GM23338 (cell line): ENCODE measurements at regions not wholly inside any gene's neighbourhood (a gene's known extent, or its start where the extent isn't known, plus 50 kb on each side); places are given as distances from the start of the nearest gene placed in this dataset.

Source experiments
- ATAC-seq: fragments of 200-7000 bp; cut with Tn5 transposase; 3 replicates; pipeline ENCODE4 v1.9.1; 2020
- DNase-seq: peaks from one replicate; pipeline ENCODE4 v3.0.0-alpha.2; 2015; ENCODE audit warnings: low spot score
- H2AFZ ChIP-seq: fragments of 200-600 bp; sonication (generic); 2 replicates; pipeline ENCODE4 v1.8.0; 2016; ENCODE audit warnings: antibody characterized with exemption, mild to moderate bottlenecking, moderate library complexity
- H3F3A ChIP-seq: fragments of 200-600 bp; sonication (generic); replicated peaks from 2 replicates; pipeline ENCODE4 v1.8.0; 2017; ENCODE audit warnings: antibody characterized with exemption, mixed run types, low read depth
- H3K27ac ChIP-seq: fragments of 200-600 bp; sonication (generic); 2 replicates; pipeline ENCODE4 v1.6.1; 2016; ENCODE audit warnings: low read depth
- H3K27me3 ChIP-seq: fragments of 200-600 bp; sonication (generic); 2 replicates; pipeline ENCODE4 v1.8.0; 2016; ENCODE audit warnings: mild to moderate bottlenecking, mixed run types, moderate library complexity; ENCODE audit not compliant: insufficient read depth
- H3K36me3 ChIP-seq: fragments of 200-600 bp; sonication (generic); 2 replicates; pipeline ENCODE4 v1.8.0; 2016; ENCODE audit warnings: mild to moderate bottlenecking; ENCODE audit not compliant: insufficient read depth
- H3K4me1 ChIP-seq: fragments of 200-600 bp; sonication (generic); 2 replicates; pipeline ENCODE4 v1.8.0; 2016; ENCODE audit warnings: mild to moderate bottlenecking, moderate library complexity; ENCODE audit not compliant: insufficient read depth
- H3K4me2 ChIP-seq: fragments of 200-600 bp; sonication (generic); 2 replicates; pipeline ENCODE4 v1.7.1; 2017; ENCODE audit warnings: mixed run types
- H3K4me3 ChIP-seq: fragments of 200-600 bp; sonication (generic); 2 replicates; pipeline ENCODE4 v1.6.1; 2016; ENCODE audit warnings: mixed run types
- H3K79me2 ChIP-seq: fragments of 200-600 bp; sonication (generic); replicated peaks from 2 replicates; pipeline ENCODE4 v1.8.0; 2017; ENCODE audit warnings: mild to moderate bottlenecking; ENCODE audit not compliant: insufficient read depth
- H3K9me2 ChIP-seq: fragments of 200-600 bp; sonication (generic); 2 replicates; pipeline ENCODE4 v1.8.0; 2017; ENCODE audit not compliant: insufficient read depth
- H4K20me1 ChIP-seq: fragments of 200-600 bp; sonication (generic); replicated peaks from 2 replicates; pipeline ENCODE4 v1.8.0; 2017; ENCODE audit warnings: mild to moderate bottlenecking; ENCODE audit not compliant: insufficient read depth
- H3K27ac Mint-ChIP-seq: 2 replicates; pipeline ENCODE4 v1.8.0; 2020; ENCODE audit warnings: inconsistent platforms, mild to moderate bottlenecking, moderate library complexity, mixed read lengths
- H3K27me3 Mint-ChIP-seq: 3 replicates; pipeline ENCODE4 v1.8.0; 2022; ENCODE audit warnings: low read depth, mild to moderate bottlenecking, moderate library complexity, mixed read lengths, inconsistent platforms; ENCODE audit not compliant: insufficient read depth, poor library complexity
- H3K36me3 Mint-ChIP-seq: 3 replicates; pipeline ENCODE4 v1.8.0; 2021; ENCODE audit warnings: low read depth, mild to moderate bottlenecking, inconsistent platforms, moderate library complexity, mixed read lengths
- H3K4me1 Mint-ChIP-seq: 3 replicates; pipeline ENCODE4 v1.8.0; 2020; ENCODE audit warnings: mild to moderate bottlenecking, inconsistent platforms, mixed read lengths
- H3K4me3 Mint-ChIP-seq: 3 replicates; pipeline ENCODE4 v1.8.0; 2021; ENCODE audit warnings: moderate library complexity, mild to moderate bottlenecking, inconsistent platforms, mixed read lengths
- H3K9me3 Mint-ChIP-seq: 3 replicates; pipeline ENCODE4 v1.8.0; 2020; ENCODE audit warnings: moderate library complexity, mild to moderate bottlenecking, inconsistent platforms, mixed read lengths
- EZH2 ChIP-seq: fragments of 200-600 bp; sonication (generic); IDR thresholded peaks from one replicate; pipeline ENCODE4 v1.8.0; 2017; ENCODE audit warnings: antibody characterized with exemption, mild to moderate bottlenecking, low read depth; ENCODE audit not compliant: unreplicated experiment
- NANOG ChIP-seq: IDR thresholded peaks from 2 replicates; pipeline ENCODE4 v1.6.1; 2016; ENCODE audit warnings: antibody characterized with exemption, borderline replicate concordance
- STAT1 ChIP-seq: IDR thresholded peaks from one replicate; pipeline ENCODE4 v1.6.1; 2016; ENCODE audit warnings: antibody characterized with exemption; ENCODE audit not compliant: unreplicated experiment
- ZNF114 ChIP-seq: fragments of 250-450 bp; sonication (Bioruptor Pico); IDR thresholded peaks from 2 replicates; pipeline ENCODE4 v1.5.0; 2020; ENCODE audit warnings: mild to moderate bottlenecking, moderate library complexity
- ZNF331 ChIP-seq: fragments of 250-450 bp; sonication (Bioruptor Pico); IDR thresholded peaks from 2 replicates; pipeline ENCODE4 v1.5.0; 2020; ENCODE audit warnings: low read depth, mild to moderate bottlenecking, moderate library complexity
- TF ChIP-seq, protein P1 (sequence below), 2 experiments: fragments of 200-600 bp in 1 of 2; sonication (generic) in 1 of 2; conservative IDR thresholded peaks; 2 replicates each; pipeline versions ENCODE4 v1.5.1 to v1.6.1; 2016 to 2017; ENCODE audit warnings: antibody characterized with exemption in 2 of 2, low read depth in 2 of 2, mild to moderate bottlenecking in 2 of 2, moderate library complexity in 1 of 2
- TF ChIP-seq, protein P2 (sequence below): IDR thresholded peaks from 2 replicates; pipeline ENCODE4 v1.6.1; 2016; ENCODE audit warnings: antibody characterized with exemption

DNA sequence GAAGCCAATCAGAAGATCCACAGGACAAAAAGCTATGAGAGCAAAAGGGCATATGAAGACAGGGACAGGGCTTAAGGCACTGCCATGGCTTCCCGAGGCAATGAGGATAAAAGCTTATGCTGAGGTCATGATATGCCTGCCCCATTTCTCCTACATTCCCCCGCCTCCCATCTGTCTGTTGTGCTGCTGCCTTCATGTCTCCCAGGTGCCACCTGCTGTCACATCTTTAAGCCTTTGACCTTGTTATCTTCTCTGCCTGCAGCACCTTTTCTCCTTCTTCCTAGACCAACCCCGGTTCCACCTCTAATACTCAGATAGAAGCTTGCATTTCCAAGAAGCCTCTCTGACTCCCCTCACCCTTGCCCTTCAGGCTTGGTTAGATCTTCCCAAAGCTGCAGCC is 213.8 kb downstream of the ARRDC4 start:
- Histone ChIP-seq H3K27me3 (no peaks in the 10 kb centered on the region), H3F3A (no peaks in the 10 kb centered on the region), H3K9me2 (peaks cover 3% of the 10 kb centered on the region; the same call in 1 of the 2 replicates), H2AFZ (0 out of 2 replicates have a peak overlapping the region, but pooled peaks have one; percentile 29), H3K27ac (no peak overlapping the region), H3K79me2 (no peaks in the 10 kb centered on the region), H3K4me1 (peaks cover 21% of the 10 kb centered on the region), H3K36me3 (no peaks in the 10 kb centered on the region), H3K4me2 (no peak overlapping the region), H4K20me1 (no peaks in the 10 kb centered on the region), H3K4me3 (no peak overlapping the region)
- no peak for TF ChIP-seq STAT1
- TF ChIP-seq, protein P1, sequence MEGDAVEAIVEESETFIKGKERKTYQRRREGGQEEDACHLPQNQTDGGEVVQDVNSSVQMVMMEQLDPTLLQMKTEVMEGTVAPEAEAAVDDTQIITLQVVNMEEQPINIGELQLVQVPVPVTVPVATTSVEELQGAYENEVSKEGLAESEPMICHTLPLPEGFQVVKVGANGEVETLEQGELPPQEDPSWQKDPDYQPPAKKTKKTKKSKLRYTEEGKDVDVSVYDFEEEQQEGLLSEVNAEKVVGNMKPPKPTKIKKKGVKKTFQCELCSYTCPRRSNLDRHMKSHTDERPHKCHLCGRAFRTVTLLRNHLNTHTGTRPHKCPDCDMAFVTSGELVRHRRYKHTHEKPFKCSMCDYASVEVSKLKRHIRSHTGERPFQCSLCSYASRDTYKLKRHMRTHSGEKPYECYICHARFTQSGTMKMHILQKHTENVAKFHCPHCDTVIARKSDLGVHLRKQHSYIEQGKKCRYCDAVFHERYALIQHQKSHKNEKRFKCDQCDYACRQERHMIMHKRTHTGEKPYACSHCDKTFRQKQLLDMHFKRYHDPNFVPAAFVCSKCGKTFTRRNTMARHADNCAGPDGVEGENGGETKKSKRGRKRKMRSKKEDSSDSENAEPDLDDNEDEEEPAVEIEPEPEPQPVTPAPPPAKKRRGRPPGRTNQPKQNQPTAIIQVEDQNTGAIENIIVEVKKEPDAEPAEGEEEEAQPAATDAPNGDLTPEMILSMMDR (conservative IDR thresholded peaks at IDR 0.05; ENCODE audit: low read depth in 2 of 2) = peak in 1 of 2 experiments; percentile 71; a peak in 2 of 4 replicates
- peaks cover 2% of the 10 kb centered on the region for H3K27me3 Mint-ChIP-seq
- no peak overlapping the region for H3K27ac Mint-ChIP-seq
- H3K36me3 Mint-ChIP-seq = no peaks in the 10 kb centered on the region
- ATAC-seq = peak; percentile 22; the same call in 1 of the 3 replicates
- peak; percentile 33 for DNase-seq
- no peak overlapping the region for H3K4me3 Mint-ChIP-seq
- no peaks in the 10 kb centered on the region for H3K9me3 Mint-ChIP-seq
- H3K4me1 Mint-ChIP-seq = peaks cover 19% of the 10 kb centered on the region; the same call in 2 of the 3 replicates

DNA sequence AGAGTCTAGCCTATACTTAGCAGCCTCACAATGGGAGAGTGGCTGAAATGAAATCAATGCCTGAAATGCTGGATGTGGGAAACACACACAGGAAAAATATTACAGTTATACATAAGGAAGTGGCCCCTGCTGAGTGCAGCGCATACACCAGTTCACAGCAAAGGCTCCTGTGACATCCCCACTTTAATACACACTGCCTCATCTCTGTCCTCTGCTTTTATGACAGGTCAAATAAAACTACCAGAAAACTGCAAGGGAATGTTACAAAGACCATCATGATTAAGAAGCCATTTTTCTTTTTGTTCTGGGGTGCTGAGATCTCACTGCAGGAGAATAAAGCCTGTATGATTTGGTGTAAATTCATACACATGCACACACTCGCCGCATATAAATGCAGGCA is 214.3 kb downstream of the ARRDC4 start:
- Histone ChIP-seq H3K79me2 (no peaks in the 10 kb centered on the region), H3K4me1 (peaks cover 21% of the 10 kb centered on the region), H3K4me3 (no peak overlapping the region), H3K36me3 (no peaks in the 10 kb centered on the region), H3F3A (no peaks in the 10 kb centered on the region), H3K27me3 (no peaks in the 10 kb centered on the region), H2AFZ (no peak overlapping the region), H4K20me1 (no peaks in the 10 kb centered on the region), H3K27ac (no peak overlapping the region), H3K4me2 (no peak overlapping the region), H3K9me2 (no peaks in the 10 kb centered on the region)
- no peaks in the 10 kb centered on the region for H3K36me3 Mint-ChIP-seq
- ATAC-seq = no peak
- H3K4me1 Mint-ChIP-seq = peaks cover 19% of the 10 kb centered on the region; the same call in 2 of the 3 replicates
- H3K9me3 Mint-ChIP-seq = no peaks in the 10 kb centered on the region
- DNase-seq = no peak
- H3K27ac Mint-ChIP-seq = no peak overlapping the region
- TF ChIP-seq STAT1 (no peak), NANOG (no peak), ZNF114 (CRISPR knock-in tag) (no peak), EZH2 (no peak), ZNF331 (CRISPR knock-in tag) (no peak)
- TF ChIP-seq, protein P1 (conservative IDR thresholded peaks at IDR 0.05; ENCODE audit: low read depth in 2 of 2) = no peak
- TF ChIP-seq, protein P2, sequence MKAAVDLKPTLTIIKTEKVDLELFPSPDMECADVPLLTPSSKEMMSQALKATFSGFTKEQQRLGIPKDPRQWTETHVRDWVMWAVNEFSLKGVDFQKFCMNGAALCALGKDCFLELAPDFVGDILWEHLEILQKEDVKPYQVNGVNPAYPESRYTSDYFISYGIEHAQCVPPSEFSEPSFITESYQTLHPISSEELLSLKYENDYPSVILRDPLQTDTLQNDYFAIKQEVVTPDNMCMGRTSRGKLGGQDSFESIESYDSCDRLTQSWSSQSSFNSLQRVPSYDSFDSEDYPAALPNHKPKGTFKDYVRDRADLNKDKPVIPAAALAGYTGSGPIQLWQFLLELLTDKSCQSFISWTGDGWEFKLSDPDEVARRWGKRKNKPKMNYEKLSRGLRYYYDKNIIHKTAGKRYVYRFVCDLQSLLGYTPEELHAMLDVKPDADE = no peak
- no peak overlapping the region for H3K4me3 Mint-ChIP-seq
- peaks cover 2% of the 10 kb centered on the region for H3K27me3 Mint-ChIP-seq
